Mesothelial cell of epicardium (in vitro differentiated cells): ENCODE measurements at regions not wholly inside any gene's neighbourhood (a gene's known extent, or its start where the extent isn't known, plus 50 kb on each side); places are given as distances from the start of the nearest gene placed in this dataset.
"Not testable (repeated sequence)": the region's sequence is repeated elsewhere in the genome, so short reads cannot be mapped to it uniquely, and the experiment has no call there.

Experiments used
- DNase-seq, 2 experiments: peaks; one replicate each; pipeline ENCODE4 v3.0.0; 2021; ENCODE audit warnings: low spot score in 2 of 2; ENCODE audit not compliant: unreplicated experiment in 2 of 2
- H3K27ac Mint-ChIP-seq: 2 replicates; pipeline ENCODE4 v1.8.0; 2021; ENCODE audit warnings: mixed read lengths
- H3K27me3 Mint-ChIP-seq: 2 replicates; pipeline ENCODE4 v1.8.0; 2021; ENCODE audit warnings: low read depth, mixed read lengths
- H3K36me3 Mint-ChIP-seq: 2 replicates; pipeline ENCODE4 v1.8.0; 2021; ENCODE audit warnings: mixed read lengths
- H3K4me1 Mint-ChIP-seq: 2 replicates; pipeline ENCODE4 v1.8.0; 2021; ENCODE audit warnings: mixed read lengths
- H3K4me3 Mint-ChIP-seq: 2 replicates; pipeline ENCODE4 v1.8.0; 2021; ENCODE audit warnings: mild to moderate bottlenecking, moderate library complexity, mixed read lengths
- H3K9me3 Mint-ChIP-seq: 2 replicates; pipeline ENCODE4 v1.8.0; 2021; ENCODE audit warnings: mixed read lengths
- TF ChIP-seq, protein P1 (sequence below): fragments of 200-600 bp; sonication (generic); IDR thresholded peaks from one replicate; pipeline ENCODE4 v1.5.0; 2021; ENCODE audit warnings: antibody characterized with exemption; ENCODE audit not compliant: unreplicated experiment

- Mint-ChIP-seq H3K9me3 (no peaks in the 10 kb centered on the region), H3K36me3 (no peaks in the 10 kb centered on the region), H3K27me3 (peaks cover 7% of the 10 kb centered on the region), H3K27ac (no peak overlapping the region), H3K4me1 (no peaks in the 10 kb centered on the region), H3K4me3 (no peak overlapping the region)
- DNase-seq = no peak
- TF ChIP-seq, protein P1, sequence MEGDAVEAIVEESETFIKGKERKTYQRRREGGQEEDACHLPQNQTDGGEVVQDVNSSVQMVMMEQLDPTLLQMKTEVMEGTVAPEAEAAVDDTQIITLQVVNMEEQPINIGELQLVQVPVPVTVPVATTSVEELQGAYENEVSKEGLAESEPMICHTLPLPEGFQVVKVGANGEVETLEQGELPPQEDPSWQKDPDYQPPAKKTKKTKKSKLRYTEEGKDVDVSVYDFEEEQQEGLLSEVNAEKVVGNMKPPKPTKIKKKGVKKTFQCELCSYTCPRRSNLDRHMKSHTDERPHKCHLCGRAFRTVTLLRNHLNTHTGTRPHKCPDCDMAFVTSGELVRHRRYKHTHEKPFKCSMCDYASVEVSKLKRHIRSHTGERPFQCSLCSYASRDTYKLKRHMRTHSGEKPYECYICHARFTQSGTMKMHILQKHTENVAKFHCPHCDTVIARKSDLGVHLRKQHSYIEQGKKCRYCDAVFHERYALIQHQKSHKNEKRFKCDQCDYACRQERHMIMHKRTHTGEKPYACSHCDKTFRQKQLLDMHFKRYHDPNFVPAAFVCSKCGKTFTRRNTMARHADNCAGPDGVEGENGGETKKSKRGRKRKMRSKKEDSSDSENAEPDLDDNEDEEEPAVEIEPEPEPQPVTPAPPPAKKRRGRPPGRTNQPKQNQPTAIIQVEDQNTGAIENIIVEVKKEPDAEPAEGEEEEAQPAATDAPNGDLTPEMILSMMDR = peak; percentile 10
These were observed 536.0 kb upstream of the STEAP1 start for GRCh38 chr7:89618274-89618673.

DNA sequence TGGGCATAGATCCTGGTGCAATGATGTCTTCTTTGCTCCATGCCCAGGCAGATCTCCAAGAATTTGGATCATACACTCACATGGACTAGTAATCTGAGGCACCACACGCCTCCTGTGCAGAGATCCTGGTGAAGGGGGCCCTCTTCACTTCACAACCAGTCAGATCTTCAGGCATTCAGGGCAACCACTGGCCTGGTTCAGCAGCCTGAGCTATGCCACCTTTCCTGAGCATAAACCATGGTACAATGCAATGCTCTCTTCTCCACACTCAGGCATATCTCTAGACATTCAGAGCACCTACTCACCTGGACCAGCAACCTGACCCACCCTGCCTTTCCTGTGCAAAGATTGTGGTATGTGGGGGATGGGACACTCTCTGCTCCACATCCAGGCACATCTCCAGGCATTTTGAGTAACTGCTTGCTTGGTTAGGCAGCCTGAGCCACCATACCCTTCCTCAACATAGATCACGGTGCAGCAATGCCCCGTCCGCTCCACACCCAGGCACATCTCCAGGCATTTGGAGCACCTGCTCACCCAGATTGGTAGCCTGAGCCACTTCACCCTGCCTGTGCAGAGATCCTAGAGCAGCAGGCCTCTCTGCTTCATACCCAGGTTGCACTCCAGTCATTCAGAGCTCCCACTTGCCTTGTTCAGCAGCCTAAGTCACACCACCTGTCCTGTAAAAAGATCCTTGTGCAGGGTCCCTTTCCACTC is 532.2 kb upstream of the STEAP1 start:
- TF ChIP-seq, protein P1 = no peak
- H3K36me3 Mint-ChIP-seq = no peaks in the 10 kb centered on the region
- H3K9me3 Mint-ChIP-seq = no peaks in the 10 kb centered on the region
- DNase-seq = no peak
- H3K4me3 Mint-ChIP-seq = no peak overlapping the region
- peaks cover 28% of the 10 kb centered on the region for H3K27me3 Mint-ChIP-seq
- H3K27ac Mint-ChIP-seq = no peak overlapping the region
- H3K4me1 Mint-ChIP-seq = no peaks in the 10 kb centered on the region

DNA sequence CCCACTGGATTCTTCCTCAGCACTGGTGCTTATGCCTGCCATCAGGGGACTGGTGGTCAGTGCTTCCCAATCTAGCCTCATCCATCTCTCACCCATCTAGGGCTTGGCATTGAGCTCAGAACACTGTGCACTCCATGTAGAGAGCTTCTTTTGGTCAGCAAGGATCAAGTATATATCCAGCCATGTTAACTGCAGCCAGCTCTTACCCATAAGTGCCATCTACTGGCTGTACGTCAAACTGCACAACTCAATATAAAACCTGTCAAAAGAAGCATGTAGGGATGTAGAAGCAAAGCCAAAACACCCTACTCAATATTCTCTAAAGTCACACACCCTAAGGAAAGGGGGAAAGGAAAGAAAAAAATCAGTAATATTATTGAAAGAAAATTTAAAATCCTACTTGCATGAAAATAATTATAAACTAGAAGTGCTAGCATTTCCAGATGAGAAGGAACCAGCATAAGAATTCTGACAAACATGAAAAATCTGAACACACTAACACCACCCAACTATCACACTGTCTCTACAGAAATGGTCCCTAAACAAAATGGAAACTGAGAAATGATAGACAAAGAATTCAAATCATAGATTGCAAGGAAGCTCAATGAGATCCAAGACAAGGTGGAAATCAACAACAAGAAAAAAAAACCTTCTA is 531.1 kb upstream of the STEAP1 start:
- no peaks in the 10 kb centered on the region for H3K4me1 Mint-ChIP-seq

DNA sequence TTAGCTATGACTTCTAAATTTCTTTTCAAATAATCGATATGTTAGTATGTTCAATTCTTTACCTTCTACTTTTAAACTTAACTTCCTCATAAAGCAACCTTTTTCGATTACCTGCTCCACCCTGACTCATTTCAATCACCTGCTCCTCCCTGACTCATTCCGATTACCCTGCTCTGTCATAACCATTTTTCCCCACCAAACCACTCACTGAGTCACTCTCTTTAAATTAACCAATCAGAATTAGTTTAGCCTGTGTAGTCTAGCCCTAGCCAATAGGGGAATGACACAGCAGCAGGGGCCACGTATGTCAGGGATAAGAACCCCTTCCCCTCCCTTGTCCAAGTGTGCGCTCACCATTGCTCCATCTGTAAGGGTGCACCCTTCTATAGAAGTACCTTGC is 530.1 kb upstream of the STEAP1 start:
- not testable (repeated sequence) for H3K36me3 Mint-ChIP-seq, H3K27ac Mint-ChIP-seq, H3K4me1 Mint-ChIP-seq, DNase-seq, H3K9me3 Mint-ChIP-seq, H3K4me3 Mint-ChIP-seq
- peaks cover 35% of the 10 kb centered on the region for H3K27me3 Mint-ChIP-seq

More for the DNA sequence above, 531.1 kb upstream of the STEAP1 start:
- no peaks in the 10 kb centered on the region for H3K9me3 Mint-ChIP-seq
- DNase-seq = no peak
- no peaks in the 10 kb centered on the region for H3K36me3 Mint-ChIP-seq
- H3K27ac Mint-ChIP-seq = no peak overlapping the region
- H3K4me3 Mint-ChIP-seq = no peak overlapping the region
- peaks cover 31% of the 10 kb centered on the region for H3K27me3 Mint-ChIP-seq
- TF ChIP-seq, protein P1 = peak; percentile 59

GRCh38 chr7:89648509-89648908 is 505.8 kb upstream of the STEAP1 start:
- H3K4me3 Mint-ChIP-seq = no peak overlapping the region
- TF ChIP-seq, protein P1 = no peak
- peaks cover 5% of the 10 kb centered on the region for H3K27me3 Mint-ChIP-seq
- no peak for DNase-seq
- H3K9me3 Mint-ChIP-seq = no peaks in the 10 kb centered on the region
- H3K36me3 Mint-ChIP-seq = no peaks in the 10 kb centered on the region
- H3K4me1 Mint-ChIP-seq = no peaks in the 10 kb centered on the region
- H3K27ac Mint-ChIP-seq = no peak overlapping the region

GRCh38 chr7:89655946-89656345 is 498.3 kb upstream of the STEAP1 start:
- Mint-ChIP-seq H3K4me1 (no peaks in the 10 kb centered on the region), H3K9me3 (no peaks in the 10 kb centered on the region), H3K4me3 (no peak overlapping the region), H3K36me3 (no peaks in the 10 kb centered on the region), H3K27me3 (peaks cover 1% of the 10 kb centered on the region), H3K27ac (no peak overlapping the region)
- TF ChIP-seq, protein P1 = no peak
- DNase-seq = no peak
